ENCODE measurements at regions not wholly inside any gene's neighbourhood (a gene's known extent, or its start where the extent isn't known, plus 50 kb on each side); places are given as distances from the start of the nearest gene placed in this dataset.

DNA sequence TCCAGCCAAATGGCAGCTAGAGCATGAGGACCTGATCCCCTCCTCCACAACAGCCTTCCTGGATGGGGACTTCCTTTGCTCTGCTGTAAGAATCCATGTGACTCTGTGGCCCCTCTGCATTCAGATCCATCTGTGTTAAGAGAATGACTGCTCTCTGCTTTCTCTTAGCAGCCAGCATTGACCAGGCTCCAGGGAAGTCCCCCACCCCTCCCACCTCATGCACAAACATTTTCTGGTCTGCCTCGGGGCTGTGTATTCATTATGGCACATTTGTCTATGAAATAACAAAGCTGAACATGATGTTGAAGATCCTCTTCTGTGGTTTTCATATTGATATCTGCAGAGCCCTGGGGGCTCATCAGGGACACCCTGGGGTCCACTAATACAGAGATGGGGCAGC lies 201.7 kb downstream of the NUAK1 start:
- TF ChIP-seq, protein P1, sequence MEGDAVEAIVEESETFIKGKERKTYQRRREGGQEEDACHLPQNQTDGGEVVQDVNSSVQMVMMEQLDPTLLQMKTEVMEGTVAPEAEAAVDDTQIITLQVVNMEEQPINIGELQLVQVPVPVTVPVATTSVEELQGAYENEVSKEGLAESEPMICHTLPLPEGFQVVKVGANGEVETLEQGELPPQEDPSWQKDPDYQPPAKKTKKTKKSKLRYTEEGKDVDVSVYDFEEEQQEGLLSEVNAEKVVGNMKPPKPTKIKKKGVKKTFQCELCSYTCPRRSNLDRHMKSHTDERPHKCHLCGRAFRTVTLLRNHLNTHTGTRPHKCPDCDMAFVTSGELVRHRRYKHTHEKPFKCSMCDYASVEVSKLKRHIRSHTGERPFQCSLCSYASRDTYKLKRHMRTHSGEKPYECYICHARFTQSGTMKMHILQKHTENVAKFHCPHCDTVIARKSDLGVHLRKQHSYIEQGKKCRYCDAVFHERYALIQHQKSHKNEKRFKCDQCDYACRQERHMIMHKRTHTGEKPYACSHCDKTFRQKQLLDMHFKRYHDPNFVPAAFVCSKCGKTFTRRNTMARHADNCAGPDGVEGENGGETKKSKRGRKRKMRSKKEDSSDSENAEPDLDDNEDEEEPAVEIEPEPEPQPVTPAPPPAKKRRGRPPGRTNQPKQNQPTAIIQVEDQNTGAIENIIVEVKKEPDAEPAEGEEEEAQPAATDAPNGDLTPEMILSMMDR (IDR thresholded peaks at IDR 0.05): no peak
- no peak for TF ChIP-seq POLR2A (IDR thresholded peaks at IDR 0.05)

All from uterus (tissue), 2 donors.